CD8-positive, alpha-beta memory T cell (primary cell): ENCODE measurements at regions not wholly inside any gene's neighbourhood (a gene's known extent, or its start where the extent isn't known, plus 50 kb on each side); places are given as distances from the start of the nearest gene placed in this dataset.
"Not testable (repeated sequence)": the region's sequence is repeated elsewhere in the genome, so short reads cannot be mapped to it uniquely, and the experiment has no call there.

Experiments
- CTCF ChIA-PET: fragments of 350-600 bp; sonication (Branson Sonifier 250); formaldehyde crosslinking; loops from one replicate; lab custom pipeline; 2021; ENCODE audit warnings: antibody characterized with exemption; lab: Charles Lee
- POLR2A ChIA-PET: fragments of 350-600 bp; sonication (Branson Sonifier 250); formaldehyde crosslinking; loops from one replicate; lab custom pipeline; 2021; ENCODE audit warnings: antibody characterized with exemption; lab: Charles Lee
- DNase-seq, 5 donors: peaks; one replicate each; pipeline versions ENCODE4 v3.0.0 to v3.0.0-alpha.2; 2020 to 2022; ENCODE audit warnings: mixed read lengths in 1 of 5
- H3K27ac ChIP-seq: one replicate; pipeline ENCODE4 v1.7.0; 2013; ENCODE audit warnings: low read depth, mild to moderate bottlenecking, low read length, moderate library complexity
- H3K27me3 ChIP-seq: 2 replicates; pipeline ENCODE4 v1.7.0; 2013; ENCODE audit warnings: low read length, mild to moderate bottlenecking; ENCODE audit not compliant: insufficient read depth, poor library complexity, severe bottlenecking
- H3K36me3 ChIP-seq: 2 replicates; pipeline ENCODE4 v1.7.0; 2013; ENCODE audit warnings: mild to moderate bottlenecking, low read length, moderate library complexity; ENCODE audit not compliant: insufficient read depth
- H3K4me1 ChIP-seq: 2 replicates; pipeline ENCODE4 v1.7.0; 2013; ENCODE audit warnings: mild to moderate bottlenecking, low read length, moderate library complexity; ENCODE audit not compliant: insufficient read depth
- H3K4me3 ChIP-seq: 2 replicates; pipeline ENCODE4 v1.7.0; 2013; ENCODE audit warnings: mild to moderate bottlenecking, low read length
- H3K9me3 ChIP-seq: 2 replicates; pipeline ENCODE4 v1.7.0; 2013; ENCODE audit warnings: mild to moderate bottlenecking, low read length
- H3K27ac Mint-ChIP-seq, 8 donors: one replicate each; pipeline ENCODE4 v1.8.0; 2020 to 2021; ENCODE audit warnings: mixed read lengths in 8 of 8, mild to moderate bottlenecking in 6 of 8, inconsistent platforms in 3 of 8, moderate library complexity in 3 of 8
- H3K27me3 Mint-ChIP-seq, 2 donors: one replicate each; pipeline ENCODE4 v1.8.0; 2020 to 2021; ENCODE audit warnings: mixed read lengths in 2 of 2, mild to moderate bottlenecking in 1 of 2, moderate library complexity in 1 of 2
- H3K36me3 Mint-ChIP-seq, 3 donors: one replicate each; pipeline ENCODE4 v1.8.0; 2020 to 2021; ENCODE audit warnings: mixed read lengths in 3 of 3, inconsistent platforms in 1 of 3, mild to moderate bottlenecking in 1 of 3
- H3K4me1 Mint-ChIP-seq, 3 donors: one replicate each; pipeline ENCODE4 v1.8.0; 2020 to 2021; ENCODE audit warnings: mixed read lengths in 3 of 3, inconsistent platforms in 1 of 3, mild to moderate bottlenecking in 1 of 3
- H3K4me3 Mint-ChIP-seq, 7 donors: one replicate each; pipeline ENCODE4 v1.8.0; 2020 to 2021; ENCODE audit warnings: mixed read lengths in 7 of 7, mild to moderate bottlenecking in 6 of 7, moderate library complexity in 4 of 7, inconsistent platforms in 2 of 7
- H3K9me3 Mint-ChIP-seq, 5 donors: one replicate each; pipeline ENCODE4 v1.8.0; 2020 to 2022; ENCODE audit warnings: mixed read lengths in 5 of 5, mild to moderate bottlenecking in 3 of 5, moderate library complexity in 2 of 5, inconsistent platforms in 1 of 5

DNA sequence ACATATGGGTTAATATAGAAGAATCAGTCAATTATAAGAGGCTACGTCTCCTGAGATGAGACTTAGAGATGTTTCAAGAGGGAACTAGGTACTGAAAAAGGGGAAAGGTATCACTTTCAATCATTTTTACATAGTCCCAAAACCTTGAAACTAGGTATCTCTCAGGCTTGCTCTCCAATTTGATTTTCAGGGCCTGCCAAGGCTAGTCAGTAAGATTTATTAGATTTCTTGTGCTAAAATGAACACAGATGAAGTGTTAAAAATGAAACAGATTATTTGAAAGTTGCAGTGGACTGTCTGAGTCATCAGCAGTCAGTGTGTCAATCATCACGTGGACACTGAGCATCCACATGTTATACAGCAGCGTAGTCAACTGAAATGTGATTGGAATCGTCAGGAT is 591.1 kb downstream of the DTWD2 start:
- Mint-ChIP-seq H3K27me3 (no peaks in the 10 kb centered on the region), H3K27ac (no peak overlapping the region)
- POLR2A ChIA-PET: no interaction called here

DNA sequence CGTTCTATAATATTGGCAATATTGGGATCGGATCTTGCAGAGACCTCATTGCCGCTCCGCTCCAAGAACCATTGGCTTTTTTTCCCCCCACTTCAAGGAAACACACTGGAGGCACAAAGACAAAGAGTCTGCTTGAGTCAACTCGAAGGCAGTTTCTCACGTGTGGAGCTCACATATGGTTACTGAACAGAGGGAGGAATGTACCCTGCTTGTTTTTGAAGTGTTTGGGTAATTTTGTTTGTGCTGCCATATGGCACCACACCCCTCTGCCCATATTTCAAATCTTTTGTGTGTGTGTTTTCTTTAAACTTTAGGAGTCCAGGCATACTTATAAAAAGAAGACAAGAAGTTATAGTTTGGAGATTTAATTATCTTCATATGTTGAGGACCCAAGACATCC is 595.9 kb downstream of the DTWD2 start:
- ChIA-PET CTCF (no interaction called here), POLR2A (no interaction called here)
- no peak for DNase-seq
- no peaks in the 10 kb centered on the region for H3K4me1 Mint-ChIP-seq
- H3K4me1 ChIP-seq: no peaks in the 10 kb centered on the region
- no peaks in the 10 kb centered on the region for H3K36me3 ChIP-seq
- H3K4me3 Mint-ChIP-seq: no peak overlapping the region
- no peak overlapping the region for H3K27ac Mint-ChIP-seq
- no peak overlapping the region for H3K4me3 ChIP-seq
- H3K9me3 ChIP-seq: no peaks in the 10 kb centered on the region
- no peaks in the 10 kb centered on the region for H3K36me3 Mint-ChIP-seq
- H3K27ac ChIP-seq: no peak overlapping the region
- H3K9me3 Mint-ChIP-seq: peaks cover 0 to 41% (median 5%) of the 10 kb centered on the region in 5 donors
- no peaks in the 10 kb centered on the region for H3K27me3 Mint-ChIP-seq
- H3K27me3 ChIP-seq: no peaks in the 10 kb centered on the region

More for the DNA sequence above, 591.1 kb downstream of the DTWD2 start:
- CTCF ChIA-PET: no interaction called here
- Histone ChIP-seq H3K4me1 (no peaks in the 10 kb centered on the region), H3K27me3 (no peaks in the 10 kb centered on the region), H3K36me3 (no peaks in the 10 kb centered on the region), H3K9me3 (no peaks in the 10 kb centered on the region), H3K4me3 (no peak overlapping the region), H3K27ac (no peak overlapping the region)
- H3K36me3 Mint-ChIP-seq: no peaks in the 10 kb centered on the region
- peaks cover 0 to 33% (median 0%) of the 10 kb centered on the region in 5 donors for H3K9me3 Mint-ChIP-seq
- H3K4me1 Mint-ChIP-seq: no peaks in the 10 kb centered on the region
- no peak overlapping the region for H3K4me3 Mint-ChIP-seq
- no peak for DNase-seq

DNA sequence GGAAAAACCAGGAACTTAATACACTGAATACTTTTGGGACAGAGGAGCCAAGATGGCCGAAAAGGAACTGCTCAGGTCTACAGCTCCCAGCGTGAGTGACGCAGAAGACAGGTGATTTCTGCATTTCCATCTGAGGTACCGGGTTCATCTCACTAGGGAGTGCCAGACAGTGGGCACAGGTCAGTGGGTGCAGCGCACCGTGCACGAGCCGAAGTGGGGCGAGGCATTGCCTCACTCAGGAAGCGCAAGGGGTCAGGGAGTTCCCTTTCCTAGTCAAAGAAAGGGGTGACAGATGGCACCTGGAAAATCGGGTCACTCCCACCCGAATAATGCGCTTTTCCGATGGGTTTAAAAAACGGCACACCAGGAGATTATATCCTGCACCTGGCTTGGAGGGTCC is 605.4 kb downstream of the DTWD2 start:
- POLR2A ChIA-PET, H3K36me3 Mint-ChIP-seq, H3K27ac ChIP-seq, H3K27me3 Mint-ChIP-seq, H3K36me3 ChIP-seq, CTCF ChIA-PET, H3K27me3 ChIP-seq, H3K4me3 Mint-ChIP-seq, H3K4me1 ChIP-seq, H3K4me3 ChIP-seq, DNase-seq, H3K4me1 Mint-ChIP-seq, H3K9me3 ChIP-seq: not testable (repeated sequence)
- peaks cover 0 to 26% (median 11%) of the 10 kb centered on the region in 5 donors for H3K9me3 Mint-ChIP-seq
- peak overlapping the region in 1 of 8 donors; percentile 42 for H3K27ac Mint-ChIP-seq

DNA sequence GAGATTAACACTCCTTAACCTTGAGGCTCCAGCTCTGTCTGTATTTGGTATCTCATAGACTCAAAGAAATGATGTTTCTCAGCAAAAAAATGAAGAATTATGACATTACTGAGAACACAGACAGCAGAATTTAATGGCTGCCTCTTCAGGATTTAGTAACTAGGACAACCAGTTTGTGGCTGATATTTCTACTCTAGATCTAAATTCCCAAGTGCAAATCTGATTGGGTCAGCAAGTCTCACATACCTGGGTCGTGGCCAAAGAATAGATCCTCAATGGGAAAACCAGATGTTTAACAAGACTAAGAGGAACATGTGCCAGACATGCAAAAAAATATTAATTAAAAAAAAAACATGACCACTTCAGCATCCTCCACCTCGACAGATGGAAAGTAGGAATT is 608.9 kb downstream of the DTWD2 start:
- Histone ChIP-seq H3K27me3 (no peaks in the 10 kb centered on the region), H3K36me3 (no peaks in the 10 kb centered on the region), H3K27ac (no peak overlapping the region), H3K4me3 (no peak overlapping the region), H3K9me3 (no peaks in the 10 kb centered on the region), H3K4me1 (no peaks in the 10 kb centered on the region)
- POLR2A ChIA-PET: no interaction called here
- H3K4me3 Mint-ChIP-seq: no peak overlapping the region
- peaks cover 0 to 19% (median 4%) of the 10 kb centered on the region in 5 donors for H3K9me3 Mint-ChIP-seq
- CTCF ChIA-PET: no interaction called here
- H3K27me3 Mint-ChIP-seq: no peaks in the 10 kb centered on the region
- no peaks in the 10 kb centered on the region for H3K36me3 Mint-ChIP-seq
- no peaks in the 10 kb centered on the region for H3K4me1 Mint-ChIP-seq
- no peak for DNase-seq
- no peak overlapping the region for H3K27ac Mint-ChIP-seq

DNA sequence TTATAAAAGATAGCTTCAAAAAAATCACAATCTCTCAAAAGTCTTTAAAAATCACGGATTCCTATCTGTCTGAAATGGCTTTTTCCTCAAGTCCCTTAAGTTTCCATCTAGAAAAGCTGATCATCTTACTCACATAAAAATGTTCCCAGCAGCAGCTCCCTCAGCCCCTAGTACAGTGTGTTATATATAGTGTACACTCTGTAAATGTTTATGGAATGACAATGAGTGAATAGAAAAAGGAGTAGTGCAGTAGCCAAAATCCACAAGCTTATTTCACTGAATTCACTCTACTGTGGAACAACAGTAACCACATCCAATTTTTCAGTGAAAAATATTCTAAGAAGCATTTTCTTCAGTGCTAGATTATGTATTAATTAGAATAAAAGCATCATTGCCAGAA is 609.4 kb downstream of the DTWD2 start:
- Histone ChIP-seq H3K36me3 (no peaks in the 10 kb centered on the region), H3K4me3 (no peak overlapping the region), H3K27ac (no peak overlapping the region), H3K9me3 (no peaks in the 10 kb centered on the region), H3K27me3 (no peaks in the 10 kb centered on the region), H3K4me1 (no peaks in the 10 kb centered on the region)
- no peak overlapping the region for H3K4me3 Mint-ChIP-seq
- no peak overlapping the region for H3K27ac Mint-ChIP-seq
- ChIA-PET CTCF (no interaction called here), POLR2A (no interaction called here)
- H3K36me3 Mint-ChIP-seq: no peaks in the 10 kb centered on the region
- H3K4me1 Mint-ChIP-seq: no peaks in the 10 kb centered on the region
- DNase-seq: no peak
- H3K9me3 Mint-ChIP-seq: peaks cover 0 to 16% (median 4%) of the 10 kb centered on the region in 5 donors
- H3K27me3 Mint-ChIP-seq: no peaks in the 10 kb centered on the region

DNA sequence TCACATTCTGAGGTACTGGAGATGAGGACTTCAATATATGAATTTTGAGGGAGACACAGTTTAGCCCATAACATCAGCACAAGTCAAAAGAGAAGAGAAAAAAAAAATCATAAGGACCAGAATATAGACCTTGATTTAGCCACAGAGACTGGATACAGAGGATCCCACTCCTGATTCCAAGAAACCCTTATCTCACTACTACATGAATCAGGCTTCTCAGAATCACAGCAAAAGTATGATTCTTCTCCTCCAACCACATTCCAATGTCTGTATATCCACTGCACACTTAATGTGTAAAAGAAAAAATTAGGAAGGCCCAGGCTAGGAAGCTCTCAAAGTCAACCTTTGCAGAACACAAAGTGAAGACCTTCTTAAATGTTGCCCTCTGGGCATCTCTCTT is 610.9 kb downstream of the DTWD2 start:
- no peak overlapping the region for H3K4me3 ChIP-seq
- CTCF ChIA-PET: no interaction called here
- Mint-ChIP-seq H3K27me3 (no peaks in the 10 kb centered on the region), H3K36me3 (no peaks in the 10 kb centered on the region), H3K4me3 (no peak overlapping the region), H3K4me1 (no peaks in the 10 kb centered on the region), H3K27ac (no peak overlapping the region), H3K9me3 (peaks cover 2 to 11% (median 4%) of the 10 kb centered on the region in 5 donors)
- no peaks in the 10 kb centered on the region for H3K9me3 ChIP-seq
- DNase-seq: no peak
- H3K36me3 ChIP-seq: no peaks in the 10 kb centered on the region
- POLR2A ChIA-PET: no interaction called here
- no peak overlapping the region for H3K27ac ChIP-seq
- H3K27me3 ChIP-seq: no peaks in the 10 kb centered on the region
- no peaks in the 10 kb centered on the region for H3K4me1 ChIP-seq

DNA sequence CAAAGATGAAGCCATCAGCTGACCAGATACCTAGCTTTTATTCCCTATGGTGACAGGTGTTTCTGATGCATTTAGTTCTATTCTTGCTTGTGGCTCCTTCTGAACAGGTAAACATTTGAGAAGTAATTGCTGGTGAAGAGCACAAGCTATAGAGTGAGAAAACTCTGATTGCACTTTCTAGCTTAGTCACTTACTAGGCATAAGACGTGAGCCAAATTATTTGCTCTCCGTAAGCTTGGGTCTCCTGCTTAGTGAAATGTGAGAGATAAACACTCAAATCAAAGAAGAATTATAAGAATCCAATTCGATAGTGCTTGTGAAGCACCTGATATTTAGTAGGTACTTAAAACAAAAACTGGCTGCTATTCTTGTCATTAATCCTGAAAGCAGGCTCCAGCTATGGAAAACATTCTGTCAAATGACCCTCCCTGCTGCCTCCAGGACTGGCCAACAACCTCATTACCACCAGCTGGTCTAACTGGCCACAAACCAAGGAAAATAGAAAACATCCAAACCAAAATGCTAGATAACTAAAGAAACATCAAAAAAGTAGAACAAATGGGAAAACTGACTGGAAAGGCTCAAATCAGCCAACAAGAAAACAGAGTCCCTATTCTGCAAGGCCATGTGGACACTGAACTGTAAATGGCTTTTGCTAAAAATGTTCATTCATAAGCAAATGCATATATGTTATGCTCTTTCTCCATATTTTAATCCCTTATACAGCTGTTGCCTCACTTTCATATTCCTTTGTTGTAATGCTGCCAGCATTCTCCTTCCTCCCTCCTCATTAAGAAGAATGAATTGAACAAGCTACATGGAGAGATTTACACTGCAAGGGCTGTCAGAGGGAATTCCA is 616.1 kb downstream of the DTWD2 start:
- Mint-ChIP-seq H3K9me3 (peaks cover 0 to 4% (median 2%) of the 10 kb centered on the region in 5 donors), H3K4me1 (no peaks in the 10 kb centered on the region), H3K27ac (peak overlapping the region in 1 of 8 donors; percentile 48), H3K27me3 (peaks cover 0 to 2% of the 10 kb centered on the region in 2 donors), H3K4me3 (no peak overlapping the region), H3K36me3 (no peaks in the 10 kb centered on the region)
- POLR2A ChIA-PET: no interaction called here
- no peak overlapping the region for H3K4me3 ChIP-seq
- H3K4me1 ChIP-seq: no peaks in the 10 kb centered on the region
- DNase-seq: no peak
- no peak overlapping the region for H3K27ac ChIP-seq
- no peaks in the 10 kb centered on the region for H3K36me3 ChIP-seq
- CTCF ChIA-PET: no interaction called here
- no peaks in the 10 kb centered on the region for H3K27me3 ChIP-seq
- no peaks in the 10 kb centered on the region for H3K9me3 ChIP-seq

DNA sequence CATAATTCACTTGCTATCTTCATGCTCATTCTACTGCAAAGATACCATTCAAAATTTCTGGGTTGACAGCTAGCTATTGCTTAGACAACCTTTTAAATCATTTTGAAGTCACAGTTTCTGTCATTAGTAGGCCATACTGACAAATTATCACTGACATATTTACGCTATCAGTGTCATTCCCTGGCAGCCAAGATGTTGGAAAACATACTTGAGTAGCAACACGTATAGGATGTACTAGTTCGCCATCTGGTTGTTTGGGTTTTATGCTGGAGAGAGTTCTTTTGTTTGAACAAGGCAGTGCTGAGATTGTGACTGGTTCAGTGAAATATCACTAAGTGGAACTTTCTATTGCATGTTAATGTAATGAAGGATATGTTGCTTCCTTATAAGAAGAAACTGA is 621.9 kb downstream of the DTWD2 start:
- no peak overlapping the region for H3K27ac Mint-ChIP-seq
- no peaks in the 10 kb centered on the region for H3K4me1 ChIP-seq
- H3K27me3 Mint-ChIP-seq: peaks cover 0 to 2% of the 10 kb centered on the region in 2 donors
- H3K4me3 Mint-ChIP-seq: no peak overlapping the region
- no peak for DNase-seq
- peaks cover 0 to 4% (median 3%) of the 10 kb centered on the region in 5 donors for H3K9me3 Mint-ChIP-seq
- no peak overlapping the region for H3K4me3 ChIP-seq
- POLR2A ChIA-PET: no interaction called here
- H3K36me3 ChIP-seq: no peaks in the 10 kb centered on the region
- no peak overlapping the region for H3K27ac ChIP-seq
- no peaks in the 10 kb centered on the region for H3K9me3 ChIP-seq
- no peaks in the 10 kb centered on the region for H3K4me1 Mint-ChIP-seq
- H3K36me3 Mint-ChIP-seq: no peaks in the 10 kb centered on the region
- CTCF ChIA-PET: no interaction called here
- no peaks in the 10 kb centered on the region for H3K27me3 ChIP-seq
